Neural cell (in vitro differentiated cells): ENCODE measurements at regions not wholly inside any gene's neighbourhood (a gene's known extent, or its start where the extent isn't known, plus 50 kb on each side); places are given as distances from the start of the nearest gene placed in this dataset.

ENCODE experiments used
- H2AFZ ChIP-seq: fragments of 200-600, 300-800 bp; sonication (generic), shearing (Covaris generic); 2 replicates; pipeline ENCODE4 v1.6.0; 2014; ENCODE audit warnings: low read depth, mild to moderate bottlenecking, antibody characterized with exemption, low read length, moderate library complexity
- H3F3A ChIP-seq: fragments of 200-600 bp; shearing (Covaris generic); 2 replicates; pipeline ENCODE4 v1.6.1; 2016; ENCODE audit warnings: mild to moderate bottlenecking, moderate library complexity, mixed read lengths, antibody characterized with exemption, low read length; ENCODE audit not compliant: insufficient read depth, poor library complexity, severe bottlenecking
- H3K27ac ChIP-seq: fragments of 200-600, 300-800 bp; sonication (generic), shearing (Covaris generic); 2 replicates; pipeline ENCODE4 v1.5.1; 2014; ENCODE audit warnings: mild to moderate bottlenecking, low read length, moderate library complexity
- H3K27me3 ChIP-seq: fragments of 300-800, 200-600 bp; sonication (generic), shearing (Covaris generic); 2 replicates; pipeline ENCODE4 v1.6.0; 2014; ENCODE audit warnings: mild to moderate bottlenecking, low read depth, low read length, moderate library complexity; ENCODE audit not compliant: insufficient read depth
- H3K36me3 ChIP-seq: fragments of 300-800, 200-600 bp; sonication (generic), shearing (Covaris generic); 2 replicates; pipeline ENCODE4 v1.5.1; 2014; ENCODE audit warnings: mild to moderate bottlenecking, antibody characterized with exemption, low read length, moderate library complexity; ENCODE audit not compliant: insufficient read depth
- H3K4me2 ChIP-seq: fragments of 300-800, 200-600 bp; sonication (generic), shearing (Covaris generic); 2 replicates; pipeline ENCODE4 v1.6.0; 2014; ENCODE audit warnings: mild to moderate bottlenecking, low read length
- H3K4me3 ChIP-seq: fragments of 300-800, 200-600 bp; sonication (generic), shearing (Covaris generic); 2 replicates; pipeline ENCODE4 v1.5.1; 2014; ENCODE audit warnings: mild to moderate bottlenecking, low read length, moderate library complexity
- H3K79me2 ChIP-seq: fragments of 200-600 bp; shearing (Covaris generic); replicated peaks from 2 replicates; pipeline ENCODE4 v1.6.0; 2014; ENCODE audit warnings: mild to moderate bottlenecking, low read length, moderate library complexity; ENCODE audit not compliant: insufficient read depth
- H3K9ac ChIP-seq: fragments of 300-800, 200-600 bp; sonication (generic), shearing (Covaris generic); 2 replicates; pipeline ENCODE4 v1.6.1; 2016; ENCODE audit warnings: mild to moderate bottlenecking, low read length, mixed read lengths
- H3K9me2 ChIP-seq: fragments of 200-600 bp; shearing (Covaris generic); 2 replicates; pipeline ENCODE4 v1.6.1; 2016; ENCODE audit warnings: mild to moderate bottlenecking, low read length, mixed read lengths; ENCODE audit not compliant: insufficient read depth
- H3K9me3 ChIP-seq: fragments of 200-600, 300-800 bp; sonication (generic), shearing (Covaris generic); 2 replicates; pipeline ENCODE4 v1.6.1; 2016; ENCODE audit warnings: mild to moderate bottlenecking, mixed run types, low read length, moderate library complexity, mixed read lengths
- H4K20me1 ChIP-seq: fragments of 200-600 bp; shearing (Covaris generic); 2 replicates; pipeline ENCODE4 v1.6.1; 2016; ENCODE audit warnings: mild to moderate bottlenecking, mixed run types; ENCODE audit not compliant: insufficient read depth
- CTCF ChIP-seq: fragments of 450-650 bp; IDR thresholded peaks from 2 replicates; pipeline ENCODE4 v1.5.1; 2014; ENCODE audit warnings: antibody characterized with exemption, mild to moderate bottlenecking, moderate library complexity; ENCODE audit not compliant: poor library complexity, severe bottlenecking
- EP300 ChIP-seq: fragments of 450-650 bp; conservative IDR thresholded peaks from 2 replicates; pipeline ENCODE4 v1.6.1; 2014; ENCODE audit warnings: antibody characterized with exemption, mild to moderate bottlenecking, moderate library complexity; ENCODE audit not compliant: poor library complexity, severe bottlenecking
- EZH2 ChIP-seq: fragments of 200-600, 300-800 bp; shearing (Covaris generic), sonication (generic); IDR thresholded peaks from 2 replicates; pipeline ENCODE4 v1.6.1; 2014; ENCODE audit warnings: antibody characterized with exemption, low read length, borderline replicate concordance, mild to moderate bottlenecking; ENCODE audit not compliant: insufficient read depth, poor library complexity, severe bottlenecking
- MXI1 ChIP-seq: fragments of 450-650 bp; conservative IDR thresholded peaks from 2 replicates; pipeline ENCODE4 v1.6.1; 2014; ENCODE audit warnings: antibody characterized with exemption, mild to moderate bottlenecking; ENCODE audit not compliant: poor library complexity, severe bottlenecking
- POLR2AphosphoS5 ChIP-seq: IDR thresholded peaks from 2 replicates; pipeline ENCODE4 v1.6.1; 2012
- RAD21 ChIP-seq: fragments of 450-650 bp; conservative IDR thresholded peaks from 2 replicates; pipeline ENCODE4 v1.6.1; 2014; ENCODE audit warnings: antibody characterized with exemption, mild to moderate bottlenecking, moderate library complexity
- REST ChIP-seq: IDR thresholded peaks from 2 replicates; pipeline ENCODE4 v1.6.1; 2012; ENCODE audit warnings: borderline replicate concordance
- SMC3 ChIP-seq: fragments of 450-650 bp; conservative IDR thresholded peaks from 2 replicates; pipeline ENCODE4 v1.6.1; 2014; ENCODE audit warnings: antibody characterized with exemption, mild to moderate bottlenecking, moderate library complexity; ENCODE audit not compliant: poor library complexity
- TAF1 ChIP-seq: IDR thresholded peaks from 2 replicates; pipeline ENCODE4 v1.6.1; 2012; ENCODE audit warnings: low read depth

GRCh38 chr6:166785131-166785530 is 158.1 kb upstream of the RPS6KA2 start:
- TF ChIP-seq MXI1, result no peak
- no peak for TF ChIP-seq EP300
- no peak for TF ChIP-seq TAF1
- no peak for TF ChIP-seq POLR2AphosphoS5
- TF ChIP-seq REST, result no peak
- no peak for TF ChIP-seq EZH2
- no peak for TF ChIP-seq RAD21
- no peaks in the 10 kb centered on the region for H3K79me2 ChIP-seq
- H3K9me3 ChIP-seq, result no peaks in the 10 kb centered on the region
- no peak overlapping the region for H2AFZ ChIP-seq
- H3K4me2 ChIP-seq, result no peak overlapping the region
- no peaks in the 10 kb centered on the region for H3K9me2 ChIP-seq
- no peaks in the 10 kb centered on the region for H3K36me3 ChIP-seq
- no peaks in the 10 kb centered on the region for H3K27me3 ChIP-seq
- H3K27ac ChIP-seq, result no peak overlapping the region
- no peak overlapping the region for H3K9ac ChIP-seq
- H3F3A ChIP-seq, result no peaks in the 10 kb centered on the region
- no peaks in the 10 kb centered on the region for H4K20me1 ChIP-seq
- H3K4me3 ChIP-seq, result no peak overlapping the region

DNA sequence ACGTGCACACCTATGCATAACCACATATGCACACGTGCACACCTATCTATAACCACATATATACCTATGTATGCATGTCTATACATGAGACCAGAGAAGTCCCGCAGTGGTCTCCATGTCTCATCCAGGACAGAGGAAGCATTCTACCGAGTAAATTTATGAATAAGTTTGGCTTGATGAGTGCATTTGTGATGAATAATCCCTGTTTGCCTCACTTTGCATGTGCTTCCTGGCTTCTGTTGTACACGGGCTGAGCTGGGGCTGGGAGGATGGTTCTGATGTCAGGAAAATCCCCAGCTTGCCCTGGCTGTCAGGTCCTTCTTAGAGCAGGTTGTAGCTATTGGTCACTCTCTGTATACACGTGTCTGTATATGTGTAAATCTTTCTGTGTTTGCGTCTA is 157.6 kb upstream of the RPS6KA2 start:
- Histone ChIP-seq H3K4me3 (no peak overlapping the region), H3K9me3 (no peaks in the 10 kb centered on the region), H3K4me2 (no peak overlapping the region), H3K9ac (no peak overlapping the region), H4K20me1 (no peaks in the 10 kb centered on the region), H3F3A (no peaks in the 10 kb centered on the region), H3K36me3 (no peaks in the 10 kb centered on the region), H3K79me2 (no peaks in the 10 kb centered on the region), H2AFZ (no peak overlapping the region), H3K9me2 (no peaks in the 10 kb centered on the region), H3K27ac (no peak overlapping the region), H3K27me3 (no peaks in the 10 kb centered on the region)
- TF ChIP-seq SMC3, result no peak
- no peak for TF ChIP-seq MXI1
- no peak for TF ChIP-seq CTCF
- TF ChIP-seq TAF1, result no peak
- TF ChIP-seq EP300, result no peak
- TF ChIP-seq POLR2AphosphoS5, result no peak
- no peak for TF ChIP-seq RAD21
- TF ChIP-seq EZH2, result no peak
- TF ChIP-seq REST, result no peak
